ENCODE measurements at regions not wholly inside any gene's neighbourhood (a gene's known extent, or its start where the extent isn't known, plus 50 kb on each side); places are given as distances from the start of the nearest gene placed in this dataset.

GRCh38 chr1:239268941-239269340 lies 117.4 kb upstream of the CHRM3 start:
- no peak for DNase-seq (ENCODE audit: low read depth in 3 of 3, low spot score in 2 of 3)

- no peak for DNase-seq (ENCODE audit: low read depth in 3 of 3, low spot score in 2 of 3)
Observed at GRCh38 chr1:239268007-239268406, 118.4 kb upstream of the CHRM3 start.

GRCh38 chr1:239263801-239264200 lies 122.6 kb upstream of the CHRM3 start:
- DNase-seq (ENCODE audit: low read depth in 3 of 3, low spot score in 2 of 3), result no peak

DNA sequence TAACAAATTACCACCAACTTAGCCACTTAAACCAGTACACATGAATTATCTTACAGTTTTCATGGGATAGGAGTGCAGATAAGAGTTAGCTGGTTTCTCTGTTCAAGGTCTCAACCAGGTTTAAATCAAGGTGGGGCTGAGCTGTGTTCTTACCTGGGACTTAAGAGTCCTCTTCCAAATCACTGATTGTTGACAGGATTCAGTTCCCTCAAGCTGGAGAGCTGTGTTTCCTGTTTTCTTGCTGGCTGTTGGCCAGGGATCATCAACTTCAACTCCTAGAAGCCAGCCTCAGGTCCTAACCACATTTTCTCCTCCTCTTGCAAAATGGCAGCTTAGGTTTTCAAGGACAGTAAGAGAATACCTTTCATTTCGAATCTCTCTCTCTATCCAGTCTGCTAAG lies 123.8 kb upstream of the CHRM3 start:
- no peak for DNase-seq (ENCODE audit: low read depth in 3 of 3, low spot score in 2 of 3)

GRCh38 chr1:239261521-239261920 lies 124.8 kb upstream of the CHRM3 start:
- no peak for DNase-seq (ENCODE audit: low read depth in 3 of 3, low spot score in 2 of 3)

- no peak for DNase-seq (ENCODE audit: low read depth in 3 of 3, low spot score in 2 of 3)
Observed at GRCh38 chr1:239260842-239261241, 125.5 kb upstream of the CHRM3 start.

- no peak for DNase-seq (ENCODE audit: low read depth in 3 of 3, low spot score in 2 of 3)
Observed at GRCh38 chr1:239255628-239256160, 130.7 kb upstream of the CHRM3 start.

- DNase-seq (ENCODE audit: low read depth in 3 of 3, low spot score in 2 of 3), result no peak
Observed at GRCh38 chr1:239254999-239255398, 131.4 kb upstream of the CHRM3 start.

DNA sequence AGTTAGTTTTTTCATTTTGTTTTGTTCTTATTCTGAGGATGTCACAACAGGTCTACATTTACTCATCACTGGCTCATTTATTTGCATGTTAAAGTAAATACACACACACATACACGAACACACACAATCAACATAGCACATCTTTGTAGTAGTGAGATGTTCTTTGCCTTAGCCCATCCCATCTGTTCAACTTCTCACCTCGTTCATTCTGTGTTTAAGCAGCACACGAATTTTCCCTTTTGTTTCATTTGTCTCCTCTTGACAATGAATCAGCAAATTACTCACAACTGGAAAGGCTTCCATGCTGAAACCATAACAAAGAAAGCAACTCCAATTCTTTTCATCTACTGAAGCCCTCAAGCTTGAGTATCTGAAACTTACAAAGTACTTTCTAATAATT lies 133.3 kb upstream of the CHRM3 start:
- no peak for DNase-seq (ENCODE audit: low read depth in 3 of 3, low spot score in 2 of 3)

- no peak for DNase-seq (ENCODE audit: low read depth in 3 of 3, low spot score in 2 of 3)
Observed at GRCh38 chr1:239250353-239251035, 135.9 kb upstream of the CHRM3 start.

GRCh38 chr1:239247285-239247684 lies 139.1 kb upstream of the CHRM3 start:
- no peak for DNase-seq (ENCODE audit: low read depth in 3 of 3, low spot score in 2 of 3)

DNA sequence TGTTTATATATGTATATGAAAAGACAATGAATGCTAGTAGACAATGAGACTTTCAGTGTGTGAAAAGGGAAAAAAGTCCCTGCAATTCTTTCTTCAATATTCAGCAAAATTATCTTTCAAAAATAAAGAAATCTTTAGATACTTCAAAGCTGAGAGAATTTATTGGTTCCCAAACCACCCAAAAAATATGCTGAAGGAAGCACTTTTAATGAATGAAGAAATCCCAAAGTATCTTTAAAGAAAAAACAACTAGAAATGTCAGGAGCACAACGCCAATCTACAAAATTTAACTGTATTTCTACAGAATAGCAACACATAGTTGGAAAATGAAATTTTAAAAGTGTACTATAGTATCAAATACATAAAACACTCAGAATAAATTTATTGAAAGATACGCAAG lies 142.3 kb upstream of the CHRM3 start:
- DNase-seq (ENCODE audit: low read depth in 3 of 3, low spot score in 2 of 3), result no peak

GRCh38 chr1:239243006-239243405 lies 143.4 kb upstream of the CHRM3 start:
- DNase-seq (ENCODE audit: low read depth in 3 of 3, low spot score in 2 of 3), result no peak

GRCh38 chr1:239242404-239242803 lies 144.0 kb upstream of the CHRM3 start:
- DNase-seq (ENCODE audit: low read depth in 3 of 3, low spot score in 2 of 3), result no peak

DNA sequence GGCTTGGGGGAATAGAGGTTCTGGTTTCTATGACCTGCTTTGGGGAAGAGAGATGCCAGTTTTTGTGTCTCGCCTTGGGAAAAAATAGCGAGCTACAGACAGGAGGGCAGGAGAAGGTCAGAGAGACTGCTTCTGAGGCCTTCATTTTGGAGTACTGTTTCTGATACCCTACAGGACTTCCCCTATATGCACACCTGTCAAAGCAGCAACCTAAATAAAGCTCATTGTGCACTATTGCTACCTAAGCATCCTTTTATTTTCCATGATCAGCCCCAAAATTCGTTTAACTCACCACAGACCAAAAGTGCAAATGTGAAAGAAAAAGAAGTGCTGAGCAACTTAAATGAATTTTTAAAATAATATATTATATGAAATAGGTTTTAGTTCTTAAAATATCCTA lies 145.6 kb upstream of the CHRM3 start:
- no peak for DNase-seq (ENCODE audit: low read depth in 3 of 3, low spot score in 2 of 3)

DNA sequence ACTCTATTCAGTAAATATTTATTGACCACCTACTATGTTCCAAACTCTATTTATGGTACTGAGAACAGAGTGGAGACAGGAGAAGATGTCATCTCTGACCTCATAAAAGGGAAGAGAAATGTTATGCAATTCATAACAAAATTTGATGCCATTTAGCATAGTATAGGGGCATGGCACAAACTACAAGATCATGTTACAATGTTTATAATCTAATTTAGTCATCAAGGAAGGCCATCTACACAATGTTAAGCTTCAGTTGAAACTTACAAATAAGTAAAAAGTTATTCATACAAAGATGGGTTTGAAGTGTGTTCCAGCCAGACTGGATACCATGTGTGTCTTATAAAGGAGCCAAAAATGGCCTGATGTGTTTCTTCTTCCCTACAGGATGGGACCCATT lies 146.8 kb upstream of the CHRM3 start:
- no peak for DNase-seq (ENCODE audit: low read depth in 3 of 3, low spot score in 2 of 3)

DNA sequence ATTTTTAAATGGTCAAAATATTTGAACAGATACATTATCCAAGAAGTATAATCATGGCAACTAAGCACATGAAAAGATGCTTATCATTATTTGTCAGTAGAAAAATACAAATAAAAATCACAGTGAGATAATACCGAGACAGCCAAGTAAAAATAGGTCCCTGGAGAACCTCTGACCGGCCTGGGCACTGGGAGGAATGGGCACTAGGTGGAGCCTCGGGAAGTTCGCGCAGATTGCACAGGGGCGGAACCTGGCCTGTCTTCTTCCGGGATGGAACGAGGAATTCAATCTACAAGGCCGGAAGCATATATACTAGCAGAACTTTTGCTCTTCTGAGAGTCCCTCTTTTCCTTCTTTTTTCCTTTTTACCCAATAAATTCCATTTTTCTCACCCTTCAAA lies 148.5 kb upstream of the CHRM3 start:
- no peak for DNase-seq (ENCODE audit: low read depth in 3 of 3, low spot score in 2 of 3)

DNA sequence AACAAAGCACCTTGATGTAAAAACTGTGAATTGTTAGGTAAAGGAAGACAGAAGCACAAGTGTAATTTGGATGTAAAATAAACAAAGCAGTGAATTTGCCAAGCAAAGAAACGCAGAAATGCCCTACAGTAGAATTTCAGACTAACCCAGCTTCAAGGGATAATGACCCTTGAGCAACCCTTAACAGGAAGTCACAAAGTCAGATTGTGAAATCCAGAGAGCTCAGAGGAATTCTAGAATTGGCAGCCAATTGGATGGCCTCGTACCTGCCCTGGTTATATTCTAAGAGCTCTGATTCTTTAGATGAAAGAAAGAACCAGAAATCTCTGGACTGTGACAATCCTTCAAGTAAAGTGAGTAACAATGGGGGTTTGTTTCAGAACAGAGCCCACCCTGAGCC lies 152.7 kb upstream of the CHRM3 start:
- no peak for DNase-seq (ENCODE audit: low read depth in 3 of 3, low spot score in 2 of 3)

DNA sequence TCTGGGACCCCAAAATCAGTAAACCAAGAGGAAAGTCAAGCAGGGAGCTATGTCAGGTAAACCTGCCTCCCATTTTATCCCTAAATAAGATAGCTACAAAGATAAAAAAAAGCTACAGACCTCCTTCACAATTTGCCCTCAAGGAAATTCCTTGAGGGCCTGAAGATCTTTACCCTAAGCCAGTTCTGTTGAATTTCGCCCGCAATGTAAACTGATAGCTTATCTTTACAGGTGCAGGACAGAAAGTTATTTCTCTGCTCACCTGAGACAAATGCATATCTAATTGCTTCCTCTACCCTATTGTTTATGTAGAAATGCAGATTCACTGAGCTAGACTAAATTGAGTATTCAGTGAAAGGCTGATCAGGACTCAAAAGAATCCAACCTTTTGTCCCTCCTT lies 153.4 kb upstream of the CHRM3 start:
- no peak for DNase-seq (ENCODE audit: low read depth in 3 of 3, low spot score in 2 of 3)

DNA sequence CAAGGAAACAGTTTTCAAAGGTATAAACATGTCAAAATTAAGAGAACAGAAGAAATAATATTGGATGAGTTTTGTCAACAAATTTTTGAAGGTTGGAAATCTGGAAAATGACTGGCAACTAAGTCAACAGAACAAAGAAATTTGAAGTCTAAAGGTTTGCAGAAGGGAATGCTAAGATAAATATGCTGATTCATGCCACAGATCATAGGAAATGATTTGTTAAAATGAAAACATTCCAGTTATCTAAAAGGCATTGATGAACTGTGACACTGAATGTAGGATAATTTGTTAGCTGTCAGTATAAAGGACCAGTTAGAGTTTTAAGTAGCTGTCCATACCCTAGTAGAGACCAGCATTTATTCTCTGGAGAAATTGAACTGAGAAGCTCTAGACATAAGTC lies 157.9 kb upstream of the CHRM3 start:
- no peak for DNase-seq (ENCODE audit: low read depth in 3 of 3, low spot score in 2 of 3)

DNA sequence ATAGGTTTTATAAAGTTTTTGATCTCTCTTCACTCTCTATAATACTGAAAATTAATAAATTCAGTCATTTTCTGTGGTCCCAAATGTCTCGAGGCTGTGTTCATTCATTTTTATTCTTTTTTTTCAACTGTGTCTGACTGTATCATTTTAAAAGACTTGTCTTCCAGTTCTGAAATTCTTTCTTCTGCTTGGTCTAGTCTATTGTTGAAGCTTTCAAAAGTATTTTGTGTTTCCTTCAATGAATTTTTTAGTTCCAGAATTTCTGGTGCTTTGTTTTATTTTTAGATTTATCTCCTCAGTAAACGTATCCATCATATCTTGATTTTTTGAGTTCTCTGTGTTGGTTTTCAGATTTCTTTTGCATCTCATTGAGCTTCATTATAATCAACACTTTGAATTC lies 161.0 kb upstream of the CHRM3 start:
- no peak for DNase-seq (ENCODE audit: low read depth in 3 of 3, low spot score in 2 of 3)

- no peak for DNase-seq (ENCODE audit: low read depth in 3 of 3, low spot score in 2 of 3)
Observed at GRCh38 chr1:239224100-239224499, 162.3 kb upstream of the CHRM3 start.

DNA sequence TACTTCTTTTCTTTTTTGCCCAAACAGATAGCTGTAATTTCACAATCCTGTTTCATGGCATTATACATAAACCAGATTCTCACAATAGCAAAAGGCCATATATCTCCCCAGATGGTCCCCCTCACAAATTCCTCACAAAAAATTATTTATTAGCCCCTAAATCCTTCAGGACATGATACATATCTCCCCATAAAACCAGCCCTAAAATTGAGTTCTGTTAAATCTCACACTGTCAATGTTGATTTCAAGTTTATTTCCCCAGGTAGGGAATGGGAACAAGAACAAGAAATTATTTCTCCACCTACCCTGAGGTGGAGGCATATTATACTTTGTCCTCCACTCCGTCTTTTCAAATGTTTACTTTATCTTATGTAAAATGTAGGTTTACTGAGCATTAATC lies 163.4 kb upstream of the CHRM3 start:
- no peak for DNase-seq (ENCODE audit: low read depth in 3 of 3, low spot score in 2 of 3)
